ENCODE measurements at regions not wholly inside any gene's neighbourhood (a gene's known extent, or its start where the extent isn't known, plus 50 kb on each side); places are given as distances from the start of the nearest gene placed in this dataset.

DNA sequence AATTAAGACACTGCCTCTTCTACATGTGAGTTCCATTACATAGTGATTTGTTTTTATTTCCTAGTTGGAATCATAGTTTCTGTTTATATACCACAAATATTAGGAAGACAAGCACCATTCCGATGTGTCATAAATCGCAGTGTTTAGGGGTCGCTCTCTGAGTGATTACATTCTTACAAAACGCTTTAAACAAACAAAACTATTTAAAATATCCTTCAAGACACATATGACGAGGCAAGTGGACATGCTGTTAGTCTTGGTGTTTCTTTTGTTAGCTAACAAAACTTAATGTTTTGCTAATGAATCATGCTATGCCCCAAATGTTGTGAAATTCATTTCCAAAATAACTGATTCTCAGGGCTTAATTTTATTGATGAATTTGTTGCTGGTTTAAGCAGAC is 1219.3 kb upstream of the PRKX start:
- DNase-seq (ENCODE audit: low spot score) (no peak), ATAC-seq (no peak)

DNA sequence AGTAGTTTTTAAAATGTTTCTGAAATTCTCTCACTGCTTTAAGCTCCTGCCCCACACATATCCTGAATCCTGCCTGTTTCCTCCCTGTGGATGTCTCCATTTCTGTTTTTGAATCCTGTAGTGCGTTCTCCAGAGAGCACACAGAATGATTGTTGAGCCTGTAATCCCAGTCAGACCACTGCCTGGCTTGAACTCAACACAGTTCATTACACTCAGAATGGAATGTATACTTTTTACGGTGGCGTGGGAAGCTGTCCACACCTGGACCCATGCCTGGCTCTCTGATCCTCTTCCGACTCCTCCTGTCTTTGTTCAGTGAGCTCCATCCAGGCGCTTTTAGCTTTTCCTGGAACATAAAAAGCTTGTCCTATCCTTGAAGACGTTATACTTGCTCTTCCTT is 1217.0 kb upstream of the PRKX start:
- DNase-seq (ENCODE audit: low spot score) (no peak), ATAC-seq (no peak)

GRCh38 chrX:4925911-4926310 is 1212.5 kb upstream of the PRKX start:
- ATAC-seq (no peak), DNase-seq (ENCODE audit: low spot score) (no peak)

DNA sequence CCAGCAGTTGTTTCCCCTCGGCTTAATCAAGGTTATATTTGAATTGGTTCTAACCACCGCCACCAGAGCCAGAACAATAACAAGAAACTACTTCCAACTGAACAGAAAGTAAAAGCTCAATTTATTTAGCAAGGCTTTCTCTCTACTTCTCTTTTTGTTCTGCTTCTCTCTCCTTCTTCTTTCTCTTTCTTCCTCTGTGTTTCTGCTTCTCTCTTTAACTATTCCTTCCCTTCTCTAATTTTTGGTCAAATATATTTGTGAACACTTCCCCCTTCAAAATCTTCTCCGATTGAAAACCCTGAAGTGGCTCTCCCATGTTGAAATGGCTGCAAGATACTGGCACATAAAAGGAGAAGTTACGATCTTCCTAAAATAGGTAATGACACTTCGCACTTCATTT is 1195.9 kb upstream of the PRKX start:
- ATAC-seq, result no peak
- no peak for DNase-seq (ENCODE audit: low spot score)

DNA sequence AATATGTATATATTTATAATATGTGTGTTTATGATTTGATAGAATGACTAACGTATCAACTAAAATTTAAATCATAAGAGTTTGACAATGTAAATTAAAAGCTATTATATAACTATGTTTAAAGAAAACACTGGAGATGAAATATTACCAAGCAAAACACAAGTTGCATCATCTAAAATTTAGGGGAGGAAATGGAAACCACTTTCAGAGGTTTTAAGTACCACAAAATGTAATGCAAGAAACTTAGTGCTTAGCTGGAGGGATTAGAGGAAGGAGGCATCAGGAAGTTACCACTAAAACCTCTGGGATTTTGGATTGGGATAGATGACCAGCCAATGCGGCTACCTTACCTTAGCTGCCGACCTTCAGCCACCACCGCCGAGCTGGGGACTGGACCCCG is 1192.1 kb upstream of the PRKX start:
- DNase-seq (ENCODE audit: low spot score) (no peak), ATAC-seq (no peak)

- DNase-seq (ENCODE audit: low spot score) (no peak), ATAC-seq (no peak)
Observed at GRCh38 chrX:4881277-4881676, 1167.8 kb upstream of the PRKX start.

DNA sequence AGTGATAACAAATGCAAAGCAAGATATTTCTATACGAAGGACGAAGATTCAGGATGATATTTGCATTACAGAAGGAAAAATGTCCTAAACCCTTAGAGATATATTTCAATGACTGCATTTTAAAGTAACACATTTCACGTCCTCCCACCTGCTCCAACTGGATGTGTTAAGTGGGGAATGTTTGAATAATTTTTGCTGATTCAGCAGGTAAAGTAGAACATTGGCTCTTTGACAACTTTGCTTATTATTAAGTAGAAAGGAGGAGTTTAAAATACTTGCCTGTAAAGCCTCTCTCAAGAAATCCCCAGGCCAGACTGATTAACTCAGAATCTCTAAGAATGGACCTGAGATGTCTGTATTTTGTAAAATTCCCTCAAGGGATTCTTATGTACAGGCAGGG is 1165.2 kb upstream of the PRKX start:
- DNase-seq (ENCODE audit: low spot score), result no peak
- ATAC-seq, result no peak

DNA sequence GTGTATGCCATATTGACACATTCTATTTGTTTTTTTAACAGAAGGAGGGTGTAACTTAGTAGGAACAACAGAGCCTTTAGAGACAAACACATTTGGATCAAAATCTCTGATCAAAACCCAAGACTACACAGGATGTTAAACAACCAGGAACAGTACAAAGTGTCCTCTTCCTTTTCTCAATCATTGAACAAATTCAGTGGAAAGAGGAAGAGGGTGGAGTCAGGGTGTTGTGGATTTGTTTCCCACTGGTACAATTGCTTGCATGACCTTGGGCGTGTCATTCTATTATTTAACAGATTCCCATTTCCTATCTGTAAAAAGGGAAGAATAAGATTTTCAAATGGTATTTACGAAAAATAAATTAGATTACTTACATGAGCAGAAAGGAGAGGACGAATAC is 1162.8 kb upstream of the PRKX start:
- no peak for ATAC-seq
- DNase-seq (ENCODE audit: low spot score), result no peak

DNA sequence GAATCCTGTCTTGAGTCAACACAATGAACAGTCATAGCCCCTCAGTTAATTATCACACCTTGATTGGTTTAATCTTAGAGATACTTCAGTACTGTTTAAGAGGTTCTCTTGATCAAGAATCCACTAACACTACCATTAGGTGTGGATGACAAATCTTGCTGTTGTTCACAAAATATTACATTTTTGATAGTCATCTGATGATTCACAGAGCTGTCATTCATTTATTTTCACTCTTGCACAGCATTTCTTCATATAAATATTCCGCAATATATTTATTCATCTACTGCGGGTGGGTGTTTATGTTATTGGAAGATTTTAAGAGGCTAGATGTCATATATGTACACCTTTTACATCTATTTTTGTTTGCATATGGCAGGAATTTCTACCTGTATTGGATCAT is 1138.1 kb upstream of the PRKX start:
- no peak for ATAC-seq

GRCh38 chrX:4850312-4850711 is 1136.9 kb upstream of the PRKX start:
- DNase-seq (ENCODE audit: low spot score) (no peak), ATAC-seq (no peak)

More for the DNA sequence above, 1138.1 kb upstream of the PRKX start:
- no peak for DNase-seq (ENCODE audit: low spot score)

- no peak for DNase-seq (ENCODE audit: low spot score)
- ATAC-seq, result no peak
Observed at GRCh38 chrX:4844376-4844775, 1130.9 kb upstream of the PRKX start.

GRCh38 chrX:4841216-4841745 is 1127.8 kb upstream of the PRKX start:
- DNase-seq (ENCODE audit: low spot score), result no peak
- no peak for ATAC-seq

GRCh38 chrX:4831574-4831973 is 1118.1 kb upstream of the PRKX start:
- no peak for DNase-seq (ENCODE audit: low spot score)

DNA sequence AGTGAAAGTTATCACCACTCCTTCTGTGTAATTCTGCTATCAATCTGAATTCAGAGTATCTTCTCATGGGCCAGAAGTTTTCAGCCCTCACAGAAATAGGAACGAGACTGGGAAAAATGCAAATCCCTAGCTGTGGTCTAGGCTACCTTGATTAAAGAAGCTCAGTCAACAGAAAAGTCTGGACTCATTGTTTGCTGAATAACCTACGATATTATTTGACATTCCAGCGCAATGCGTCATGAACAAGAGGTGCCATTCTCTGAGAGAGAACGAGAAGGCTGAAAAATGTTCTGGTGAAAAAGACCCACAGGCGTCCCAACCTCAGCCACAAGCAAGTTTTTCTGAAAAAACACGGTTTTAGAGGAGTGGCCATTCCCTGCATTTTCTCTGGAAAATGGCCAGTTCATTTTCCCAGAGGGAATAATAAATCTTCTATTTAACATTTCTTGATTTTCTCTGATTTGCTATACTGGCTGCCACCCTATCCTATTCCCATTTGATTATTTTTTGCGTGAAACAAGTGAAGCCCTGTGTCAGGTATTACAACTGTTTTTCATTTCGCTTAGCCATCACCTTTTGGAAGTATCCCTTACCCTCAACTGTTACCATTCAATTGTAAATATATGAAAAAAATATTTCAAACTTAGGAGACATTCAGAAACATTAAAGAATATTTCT is 1117.6 kb upstream of the PRKX start:
- ATAC-seq (no peak), DNase-seq (ENCODE audit: low spot score) (no peak)

More at GRCh38 chrX:4831574-4831973, 1118.1 kb upstream of the PRKX start:
- no peak for ATAC-seq

DNA sequence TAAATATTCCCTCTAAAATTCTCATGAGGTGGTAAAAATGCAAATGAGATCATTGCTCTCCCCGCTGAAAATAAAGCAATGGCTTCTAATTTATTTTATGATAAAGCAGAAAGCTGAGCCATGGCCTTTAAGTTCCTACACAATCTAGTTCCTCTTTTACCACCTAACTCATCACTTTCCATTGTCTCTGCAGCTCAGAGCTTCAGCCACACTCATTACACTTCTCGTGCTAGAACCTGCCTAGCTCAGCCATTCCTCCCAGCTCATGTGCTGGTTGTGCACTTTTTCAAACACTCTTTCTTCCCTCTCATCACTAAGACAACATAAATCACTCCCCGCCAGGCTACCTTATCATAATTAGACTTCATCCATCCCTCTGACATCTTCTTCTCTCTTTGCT is 1112.1 kb upstream of the PRKX start:
- ATAC-seq, result no peak
- DNase-seq (ENCODE audit: low spot score), result no peak

GRCh38 chrX:4809571-4809970 is 1096.1 kb upstream of the PRKX start:
- no peak for ATAC-seq
- no peak for DNase-seq (ENCODE audit: low spot score)

- ATAC-seq, result no peak
Observed at GRCh38 chrX:4805502-4805901, 1092.1 kb upstream of the PRKX start.

GRCh38 chrX:4800756-4801155 is 1087.3 kb upstream of the PRKX start:
- DNase-seq (ENCODE audit: low spot score), result no peak
- no peak for ATAC-seq

More at GRCh38 chrX:4805502-4805901, 1092.1 kb upstream of the PRKX start:
- no peak for DNase-seq (ENCODE audit: low spot score)

- no peak for ATAC-seq
- DNase-seq (ENCODE audit: low spot score), result no peak
Observed at GRCh38 chrX:4787971-4788370, 1074.5 kb upstream of the PRKX start.

GRCh38 chrX:4764888-4765287 is 1051.4 kb upstream of the PRKX start:
- DNase-seq (ENCODE audit: low spot score) (no peak), ATAC-seq (no peak)

- ATAC-seq (no peak), DNase-seq (ENCODE audit: low spot score) (no peak)
Observed at GRCh38 chrX:4762196-4762595, 1048.7 kb upstream of the PRKX start.

DNA sequence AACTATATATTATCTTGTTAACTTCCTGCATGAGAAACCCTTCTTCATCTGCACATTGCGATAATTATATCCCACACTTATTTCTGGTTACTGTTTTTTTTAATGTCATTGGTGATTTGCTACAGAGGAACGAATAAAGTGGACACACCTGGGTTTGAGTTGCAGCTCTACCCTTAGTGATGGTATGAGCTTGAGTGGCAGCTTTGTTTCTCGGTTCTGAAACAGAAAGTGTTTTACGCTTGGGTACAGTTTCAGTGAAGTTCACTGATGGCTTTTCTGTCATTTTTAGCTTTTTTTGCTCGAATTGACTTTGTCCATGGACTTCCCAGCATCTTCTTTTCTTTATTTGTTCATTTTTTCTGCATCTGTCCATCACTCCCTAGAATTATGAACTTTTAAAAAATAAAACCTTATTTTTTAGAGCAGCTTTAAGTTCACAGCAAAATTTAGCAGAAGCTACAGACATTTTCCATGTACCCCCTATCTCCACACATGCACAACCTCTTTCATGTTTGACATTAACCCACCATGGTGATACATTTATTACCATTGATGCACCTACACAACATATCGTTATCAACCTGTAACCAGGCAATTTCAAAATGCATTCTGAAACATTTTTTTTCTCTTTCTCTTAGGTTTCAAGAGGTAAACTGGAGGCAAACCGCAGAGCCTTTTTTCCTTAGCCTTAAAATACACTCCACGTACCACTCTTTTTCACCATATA is 1041.6 kb upstream of the PRKX start:
- ATAC-seq (no peak), DNase-seq (ENCODE audit: low spot score) (no peak)
